GM12801 (cell line): ENCODE measurements at regions not wholly inside any gene's neighbourhood (a gene's known extent, or its start where the extent isn't known, plus 50 kb on each side); places are given as distances from the start of the nearest gene placed in this dataset.

Experiments
- TF ChIP-seq, protein P1 (sequence below): IDR thresholded peaks from one replicate; pipeline ENCODE4 v1.5.1; 2011; ENCODE audit warnings: control low read depth; ENCODE audit not compliant: insufficient read length; ENCODE audit errors: extremely low read depth

DNA sequence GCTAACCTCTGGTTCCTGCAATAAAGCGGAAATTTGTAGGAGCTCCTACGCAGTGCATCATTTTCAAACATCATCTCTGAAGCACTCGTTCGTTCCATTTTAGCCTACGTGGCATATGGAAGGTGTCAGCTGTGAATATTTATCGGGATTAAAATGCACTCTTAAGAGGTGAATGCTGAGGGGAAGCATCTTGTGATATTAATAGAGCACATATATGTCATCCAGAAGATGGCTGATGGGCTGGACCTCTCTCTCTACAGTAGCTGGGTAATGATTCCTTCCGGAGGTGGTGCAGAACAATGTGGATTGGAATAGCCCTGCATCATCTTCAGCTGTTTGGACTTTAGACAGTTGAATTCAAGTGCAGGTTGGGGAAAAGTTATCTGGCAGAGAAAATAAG, 478.7 kb downstream of the DMAC1 start:
- TF ChIP-seq, protein P1, sequence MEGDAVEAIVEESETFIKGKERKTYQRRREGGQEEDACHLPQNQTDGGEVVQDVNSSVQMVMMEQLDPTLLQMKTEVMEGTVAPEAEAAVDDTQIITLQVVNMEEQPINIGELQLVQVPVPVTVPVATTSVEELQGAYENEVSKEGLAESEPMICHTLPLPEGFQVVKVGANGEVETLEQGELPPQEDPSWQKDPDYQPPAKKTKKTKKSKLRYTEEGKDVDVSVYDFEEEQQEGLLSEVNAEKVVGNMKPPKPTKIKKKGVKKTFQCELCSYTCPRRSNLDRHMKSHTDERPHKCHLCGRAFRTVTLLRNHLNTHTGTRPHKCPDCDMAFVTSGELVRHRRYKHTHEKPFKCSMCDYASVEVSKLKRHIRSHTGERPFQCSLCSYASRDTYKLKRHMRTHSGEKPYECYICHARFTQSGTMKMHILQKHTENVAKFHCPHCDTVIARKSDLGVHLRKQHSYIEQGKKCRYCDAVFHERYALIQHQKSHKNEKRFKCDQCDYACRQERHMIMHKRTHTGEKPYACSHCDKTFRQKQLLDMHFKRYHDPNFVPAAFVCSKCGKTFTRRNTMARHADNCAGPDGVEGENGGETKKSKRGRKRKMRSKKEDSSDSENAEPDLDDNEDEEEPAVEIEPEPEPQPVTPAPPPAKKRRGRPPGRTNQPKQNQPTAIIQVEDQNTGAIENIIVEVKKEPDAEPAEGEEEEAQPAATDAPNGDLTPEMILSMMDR, result no peak

DNA sequence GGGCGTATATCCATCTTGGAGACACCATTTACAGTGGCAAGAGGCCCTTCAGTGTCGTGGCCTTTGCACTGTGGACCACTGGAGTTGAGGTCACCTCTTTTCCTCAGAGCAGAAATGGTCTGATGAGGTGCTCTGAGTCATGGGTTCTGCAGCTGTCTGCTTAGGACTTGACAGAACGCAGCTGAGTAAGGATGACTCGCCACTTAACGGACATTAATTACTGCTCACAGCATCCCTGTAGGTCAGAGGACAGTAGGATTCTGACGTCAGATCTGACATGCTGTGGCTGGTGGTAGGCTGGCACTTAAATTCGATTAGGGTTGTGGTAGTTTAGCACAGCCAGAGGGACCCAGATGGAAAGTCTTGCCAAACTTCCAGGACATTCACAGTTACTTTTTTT, 479.4 kb downstream of the DMAC1 start:
- TF ChIP-seq, protein P1, result no peak

DNA sequence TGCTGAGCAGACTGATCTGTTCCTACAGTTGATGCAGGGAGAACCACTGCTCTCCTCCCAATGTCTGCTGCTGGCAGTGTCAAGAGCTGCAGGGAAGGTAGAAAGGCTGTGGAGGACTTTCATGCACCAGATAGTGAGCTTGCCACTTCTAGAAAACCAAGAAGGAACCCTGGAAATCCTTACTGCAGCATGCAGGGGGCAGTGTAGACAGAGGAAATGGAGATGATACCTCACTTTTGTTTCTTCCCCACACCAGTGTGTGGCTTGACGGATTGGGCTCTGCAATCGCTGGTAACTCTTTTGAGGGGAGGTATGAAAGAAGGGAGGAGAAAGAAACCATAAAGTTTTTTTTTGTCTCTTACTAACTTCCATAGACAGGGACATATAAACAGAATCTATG, 480.7 kb downstream of the DMAC1 start:
- TF ChIP-seq, protein P1, result no peak

DNA sequence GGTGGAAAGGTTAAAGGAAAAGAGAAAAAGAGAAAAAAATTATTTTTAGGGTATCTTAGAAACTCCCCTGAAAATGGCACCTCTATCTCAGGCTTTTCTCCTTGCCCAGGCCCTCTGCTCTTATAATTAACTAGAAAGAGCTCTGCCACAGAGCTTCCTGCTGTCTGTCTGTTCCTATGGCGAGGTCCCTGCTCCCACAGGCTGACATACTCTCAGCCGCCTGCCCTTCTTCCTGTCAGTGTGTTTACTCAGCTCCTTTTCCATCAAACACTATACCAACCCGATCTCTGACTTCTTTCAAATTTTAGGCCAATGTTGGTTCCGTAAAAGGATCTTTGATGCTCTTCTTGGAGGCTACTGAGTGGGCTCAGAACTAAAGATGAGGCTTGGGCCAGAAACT, 482.6 kb downstream of the DMAC1 start:
- TF ChIP-seq, protein P1, result no peak

DNA sequence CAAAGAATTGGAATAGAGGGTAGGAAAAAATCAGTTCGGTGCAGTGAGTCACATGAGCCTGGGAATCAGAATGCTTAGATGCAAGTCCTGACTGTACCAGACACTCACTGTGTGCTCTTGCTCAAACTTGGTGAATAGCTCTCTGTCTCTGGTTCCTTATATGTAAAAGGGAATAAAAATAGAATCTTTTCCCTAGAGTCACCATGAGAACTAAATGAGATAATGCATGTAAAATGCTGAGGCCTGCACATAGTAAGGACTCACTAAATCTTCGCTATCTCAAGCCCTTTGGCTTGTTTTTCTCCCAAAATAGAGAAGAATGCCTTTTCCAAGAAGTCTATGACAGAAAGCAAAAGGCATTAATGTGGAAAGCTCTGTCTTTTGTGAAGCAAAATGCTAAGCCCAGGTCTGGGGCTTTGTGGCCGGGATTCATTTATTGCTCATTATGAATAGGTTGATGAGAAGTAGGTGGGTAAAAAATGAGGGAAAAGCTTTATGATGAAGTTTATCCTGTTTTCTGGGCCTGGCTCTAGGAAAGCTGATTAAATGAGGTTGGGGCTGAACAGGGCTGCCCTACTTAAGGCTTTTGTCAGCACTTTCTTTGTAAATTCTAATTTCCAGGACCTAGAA, 483.3 kb downstream of the DMAC1 start:
- TF ChIP-seq, protein P1, result no peak

DNA sequence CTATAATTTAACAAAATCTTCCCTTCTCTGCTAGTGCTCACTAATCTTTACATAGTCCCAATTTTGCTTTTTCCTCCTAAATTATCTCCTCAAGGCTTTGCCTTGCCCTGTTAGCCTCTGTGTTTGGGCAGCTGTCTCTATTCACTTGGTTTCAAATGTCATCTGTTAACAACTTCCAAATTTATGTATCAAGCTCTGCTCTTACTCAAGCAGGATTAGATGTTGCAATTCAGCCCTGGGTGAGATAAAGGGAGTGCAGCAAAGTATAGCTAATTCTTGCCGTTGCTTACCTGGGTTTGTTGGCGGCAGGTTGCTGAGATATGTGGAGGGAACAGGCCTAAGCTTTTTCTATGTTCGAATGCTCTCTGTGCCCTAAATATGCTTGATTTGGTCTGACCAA, 483.8 kb downstream of the DMAC1 start:
- TF ChIP-seq, protein P1, result no peak

DNA sequence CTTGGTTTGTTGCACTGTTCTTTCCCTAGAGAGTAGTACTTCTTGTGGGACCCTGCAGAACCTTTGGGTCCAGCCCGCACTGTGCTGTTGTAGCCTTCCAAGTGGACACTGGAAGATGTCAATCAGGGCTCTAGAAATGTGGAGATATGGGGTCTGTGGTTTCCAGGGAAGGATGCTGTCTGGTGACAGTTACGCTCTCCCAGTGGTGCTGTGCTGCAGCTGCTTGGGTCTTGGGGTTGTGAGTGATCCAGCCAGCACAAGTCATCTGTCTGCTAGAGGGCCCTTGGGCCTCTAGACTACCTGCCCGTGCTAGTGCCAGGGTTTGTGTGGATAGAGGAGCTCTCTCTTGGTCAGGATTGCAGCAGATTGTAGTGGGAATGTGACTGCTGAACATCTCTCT, 484.5 kb downstream of the DMAC1 start:
- TF ChIP-seq, protein P1, result no peak
